ENCODE measurements at regions not wholly inside any gene's neighbourhood (a gene's known extent, or its start where the extent isn't known, plus 50 kb on each side); places are given as distances from the start of the nearest gene placed in this dataset.
"Not testable (repeated sequence)": the region's sequence is repeated elsewhere in the genome, so short reads cannot be mapped to it uniquely, and the experiment has no call there.

GRCh38 chr11:22567759-22568158, 57.9 kb downstream of the FANCF start:
- no peak for DNase-seq

GRCh38 chr11:22566293-22566692, 59.3 kb downstream of the FANCF start:
- DNase-seq = no peak

GRCh38 chr11:22561283-22561682, 64.3 kb downstream of the FANCF start:
- DNase-seq = no peak

- DNase-seq = peak; percentile 18
Measured at GRCh38 chr11:22559416-22559815, 66.2 kb downstream of the FANCF start.

GRCh38 chr11:22558664-22559063, 67.0 kb downstream of the FANCF start:
- DNase-seq = peak; percentile 81

- no peak for DNase-seq
Measured at GRCh38 chr11:22556381-22556780, 69.2 kb downstream of the FANCF start.

- DNase-seq = no peak
Measured at GRCh38 chr11:22555881-22556280, 69.7 kb downstream of the FANCF start.

- no peak for DNase-seq
Measured at GRCh38 chr11:22554221-22554620, 71.4 kb downstream of the FANCF start.

GRCh38 chr11:22552885-22553284, 72.7 kb downstream of the FANCF start:
- DNase-seq = no peak

- DNase-seq = no peak
Measured at GRCh38 chr11:22546746-22547145, 78.9 kb downstream of the FANCF start.

- DNase-seq = no peak
Measured at GRCh38 chr11:22543261-22543660, 82.4 kb downstream of the FANCF start.

GRCh38 chr11:22539821-22540256, 85.8 kb downstream of the FANCF start:
- peak; percentile 26 for DNase-seq

GRCh38 chr11:22536071-22536470, 89.6 kb downstream of the FANCF start:
- no peak for DNase-seq

- not testable (repeated sequence) for DNase-seq
Measured at GRCh38 chr11:22528612-22529429, 96.8 kb downstream of the FANCF start.

- no peak for DNase-seq
Measured at GRCh38 chr11:22522225-22522624, 103.4 kb downstream of the FANCF start.

- DNase-seq = no peak
Measured at GRCh38 chr11:22521226-22521625, 104.4 kb downstream of the FANCF start.

- no peak for DNase-seq
Measured at GRCh38 chr11:22520521-22520920, 105.1 kb downstream of the FANCF start.

- DNase-seq = not testable (repeated sequence)
Measured at GRCh38 chr11:22518344-22518743, 107.3 kb downstream of the FANCF start.

GRCh38 chr11:22516111-22516510, 109.5 kb downstream of the FANCF start:
- DNase-seq = no peak

- no peak for DNase-seq
Measured at GRCh38 chr11:22512457-22512856, 113.2 kb downstream of the FANCF start.

- no peak for DNase-seq
Measured at GRCh38 chr11:22510741-22511140, 114.9 kb downstream of the FANCF start.

- DNase-seq = no peak
Measured at GRCh38 chr11:22510010-22510409, 115.6 kb downstream of the FANCF start.

- peak; percentile 76 for DNase-seq
Measured at GRCh38 chr11:22508665-22509064, 117.0 kb downstream of the FANCF start.

GRCh38 chr11:22497474-22497873, 128.1 kb downstream of the FANCF start:
- no peak for DNase-seq

All from DMS 273 treated with DMSO at 0.1 percent for 48 hours (cell line).